ENCODE measurements at regions not wholly inside any gene's neighbourhood (a gene's known extent, or its start where the extent isn't known, plus 50 kb on each side); places are given as distances from the start of the nearest gene placed in this dataset.

GRCh38 chr14:53462931-53463778 lies 310.0 kb upstream of the DDHD1 start:
- H3K9ac ChIP-seq (ENCODE audit: low read length), result no peak overlapping the region
- H3K4me3 ChIP-seq (ENCODE audit: low read length), result no peak overlapping the region
- no peaks in the 10 kb centered on the region for H3K36me3 ChIP-seq (ENCODE audit: control insufficient read depth, insufficient read depth, low read length)
- H3K4me1 ChIP-seq (ENCODE audit: control insufficient read depth, insufficient read depth, low read length), result peaks cover 7% of the 10 kb centered on the region
- no peak overlapping the region for H3K27ac ChIP-seq (ENCODE audit: low read depth, low read length)
- no peaks in the 10 kb centered on the region for H3K27me3 ChIP-seq (ENCODE audit: control insufficient read depth, insufficient read depth, low read length)

- H3K4me1 ChIP-seq (ENCODE audit: control insufficient read depth, insufficient read depth, low read length), result peaks cover 7% of the 10 kb centered on the region
- H3K27me3 ChIP-seq (ENCODE audit: control insufficient read depth, insufficient read depth, low read length), result no peaks in the 10 kb centered on the region
- no peak overlapping the region for H3K4me3 ChIP-seq (ENCODE audit: low read length)
- no peak overlapping the region for H3K27ac ChIP-seq (ENCODE audit: low read depth, low read length)
- no peak overlapping the region for H3K9ac ChIP-seq (ENCODE audit: low read length)
- no peaks in the 10 kb centered on the region for H3K36me3 ChIP-seq (ENCODE audit: control insufficient read depth, insufficient read depth, low read length)
Observed at GRCh38 chr14:53461858-53462257, 308.7 kb upstream of the DDHD1 start.

- Histone ChIP-seq H3K36me3 (ENCODE audit: control insufficient read depth, insufficient read depth, low read length) (no peaks in the 10 kb centered on the region), H3K4me1 (ENCODE audit: control insufficient read depth, insufficient read depth, low read length) (peaks cover 7% of the 10 kb centered on the region), H3K4me3 (ENCODE audit: low read length) (no peak overlapping the region), H3K9ac (ENCODE audit: low read length) (no peak overlapping the region), H3K27ac (ENCODE audit: low read depth, low read length) (no peak overlapping the region), H3K27me3 (ENCODE audit: control insufficient read depth, insufficient read depth, low read length) (no peaks in the 10 kb centered on the region)
Observed at GRCh38 chr14:53460544-53460943, 307.4 kb upstream of the DDHD1 start.

- no peak overlapping the region for H3K27ac ChIP-seq (ENCODE audit: low read depth, low read length)
- H3K4me3 ChIP-seq (ENCODE audit: low read length), result no peak overlapping the region
- no peaks in the 10 kb centered on the region for H3K27me3 ChIP-seq (ENCODE audit: control insufficient read depth, insufficient read depth, low read length)
- H3K36me3 ChIP-seq (ENCODE audit: control insufficient read depth, insufficient read depth, low read length), result no peaks in the 10 kb centered on the region
- H3K4me1 ChIP-seq (ENCODE audit: control insufficient read depth, insufficient read depth, low read length), result peaks cover 7% of the 10 kb centered on the region
- no peak overlapping the region for H3K9ac ChIP-seq (ENCODE audit: low read length)
Observed at GRCh38 chr14:53458368-53458814, 305.3 kb upstream of the DDHD1 start.

GRCh38 chr14:53456931-53457330 lies 303.8 kb upstream of the DDHD1 start:
- H3K27ac ChIP-seq (ENCODE audit: low read depth, low read length), result no peak overlapping the region
- no peaks in the 10 kb centered on the region for H3K27me3 ChIP-seq (ENCODE audit: control insufficient read depth, insufficient read depth, low read length)
- no peak overlapping the region for H3K9ac ChIP-seq (ENCODE audit: low read length)
- no peak overlapping the region for H3K4me3 ChIP-seq (ENCODE audit: low read length)
- H3K36me3 ChIP-seq (ENCODE audit: control insufficient read depth, insufficient read depth, low read length), result no peaks in the 10 kb centered on the region
- H3K4me1 ChIP-seq (ENCODE audit: control insufficient read depth, insufficient read depth, low read length), result peaks cover 5% of the 10 kb centered on the region

- no peaks in the 10 kb centered on the region for H3K4me1 ChIP-seq (ENCODE audit: control insufficient read depth, insufficient read depth, low read length)
Observed at GRCh38 chr14:53452005-53452673, 299.0 kb upstream of the DDHD1 start.

GRCh38 chr14:53450871-53451270 lies 297.7 kb upstream of the DDHD1 start:
- Histone ChIP-seq H3K4me1 (ENCODE audit: control insufficient read depth, insufficient read depth, low read length) (no peaks in the 10 kb centered on the region), H3K27ac (ENCODE audit: low read depth, low read length) (no peak overlapping the region), H3K36me3 (ENCODE audit: control insufficient read depth, insufficient read depth, low read length) (no peaks in the 10 kb centered on the region), H3K9ac (ENCODE audit: low read length) (no peak overlapping the region), H3K27me3 (ENCODE audit: control insufficient read depth, insufficient read depth, low read length) (no peaks in the 10 kb centered on the region), H3K4me3 (ENCODE audit: low read length) (no peak overlapping the region)

More at GRCh38 chr14:53452005-53452673, 299.0 kb upstream of the DDHD1 start:
- H3K27ac ChIP-seq (ENCODE audit: low read depth, low read length), result no peak overlapping the region
- no peak overlapping the region for H3K9ac ChIP-seq (ENCODE audit: low read length)
- no peak overlapping the region for H3K4me3 ChIP-seq (ENCODE audit: low read length)
- H3K27me3 ChIP-seq (ENCODE audit: control insufficient read depth, insufficient read depth, low read length), result no peaks in the 10 kb centered on the region
- H3K36me3 ChIP-seq (ENCODE audit: control insufficient read depth, insufficient read depth, low read length), result no peaks in the 10 kb centered on the region

GRCh38 chr14:53448682-53449081 lies 295.6 kb upstream of the DDHD1 start:
- H3K27me3 ChIP-seq (ENCODE audit: control insufficient read depth, insufficient read depth, low read length), result no peaks in the 10 kb centered on the region
- no peak overlapping the region for H3K9ac ChIP-seq (ENCODE audit: low read length)
- no peaks in the 10 kb centered on the region for H3K36me3 ChIP-seq (ENCODE audit: control insufficient read depth, insufficient read depth, low read length)
- H3K27ac ChIP-seq (ENCODE audit: low read depth, low read length), result no peak overlapping the region
- no peaks in the 10 kb centered on the region for H3K4me1 ChIP-seq (ENCODE audit: control insufficient read depth, insufficient read depth, low read length)
- H3K4me3 ChIP-seq (ENCODE audit: low read length), result no peak overlapping the region

- Histone ChIP-seq H3K27ac (ENCODE audit: low read depth, low read length) (no peak overlapping the region), H3K9ac (ENCODE audit: low read length) (no peak overlapping the region), H3K36me3 (ENCODE audit: control insufficient read depth, insufficient read depth, low read length) (no peaks in the 10 kb centered on the region), H3K4me1 (ENCODE audit: control insufficient read depth, insufficient read depth, low read length) (no peaks in the 10 kb centered on the region), H3K4me3 (ENCODE audit: low read length) (no peak overlapping the region), H3K27me3 (ENCODE audit: control insufficient read depth, insufficient read depth, low read length) (no peaks in the 10 kb centered on the region)
Observed at GRCh38 chr14:53444677-53445312, 291.7 kb upstream of the DDHD1 start.

GRCh38 chr14:53441789-53442188 lies 288.7 kb upstream of the DDHD1 start:
- Histone ChIP-seq H3K4me3 (ENCODE audit: low read length) (no peak overlapping the region), H3K4me1 (ENCODE audit: control insufficient read depth, insufficient read depth, low read length) (no peaks in the 10 kb centered on the region), H3K36me3 (ENCODE audit: control insufficient read depth, insufficient read depth, low read length) (no peaks in the 10 kb centered on the region), H3K27ac (ENCODE audit: low read depth, low read length) (no peak overlapping the region), H3K27me3 (ENCODE audit: control insufficient read depth, insufficient read depth, low read length) (no peaks in the 10 kb centered on the region), H3K9ac (ENCODE audit: low read length) (no peak overlapping the region)

- Histone ChIP-seq H3K27ac (ENCODE audit: low read depth, low read length) (no peak overlapping the region), H3K27me3 (ENCODE audit: control insufficient read depth, insufficient read depth, low read length) (no peaks in the 10 kb centered on the region), H3K9ac (ENCODE audit: low read length) (no peak overlapping the region), H3K4me1 (ENCODE audit: control insufficient read depth, insufficient read depth, low read length) (no peaks in the 10 kb centered on the region), H3K4me3 (ENCODE audit: low read length) (no peak overlapping the region), H3K36me3 (ENCODE audit: control insufficient read depth, insufficient read depth, low read length) (no peaks in the 10 kb centered on the region)
Observed at GRCh38 chr14:53437858-53438257, 284.7 kb upstream of the DDHD1 start.

GRCh38 chr14:53432378-53432802 lies 279.3 kb upstream of the DDHD1 start:
- no peak overlapping the region for H3K4me3 ChIP-seq (ENCODE audit: low read length)
- no peaks in the 10 kb centered on the region for H3K36me3 ChIP-seq (ENCODE audit: control insufficient read depth, insufficient read depth, low read length)
- no peak overlapping the region for H3K27ac ChIP-seq (ENCODE audit: low read depth, low read length)
- no peak overlapping the region for H3K9ac ChIP-seq (ENCODE audit: low read length)
- H3K4me1 ChIP-seq (ENCODE audit: control insufficient read depth, insufficient read depth, low read length), result no peaks in the 10 kb centered on the region
- no peaks in the 10 kb centered on the region for H3K27me3 ChIP-seq (ENCODE audit: control insufficient read depth, insufficient read depth, low read length)

Data from rectal smooth muscle tissue (tissue), 1 donor.